Uterus (tissue), 3 donors: ENCODE measurements at regions not wholly inside any gene's neighbourhood (a gene's known extent, or its start where the extent isn't known, plus 50 kb on each side); places are given as distances from the start of the nearest gene placed in this dataset.
A peak's percentile ranks its signal among the peaks of the same experiment; 100 is the strongest.

Experiments
- DNase-seq, 2 donors: peaks; one replicate each; pipeline ENCODE4 v3.0.0-alpha.2; 2019 to 2020
- H3K27ac ChIP-seq, 2 donors: fragments of 200-600 bp; sonication (generic); 1 replicate in 1 of 2; 2 replicates in 1 of 2; pipeline ENCODE4 v1.5.1; 2016 to 2018
- H3K27me3 ChIP-seq, 2 donors: fragments of 200-600 bp; sonication (generic); one replicate each; pipeline ENCODE4 v1.5.1; 2018 to 2019; ENCODE audit warnings: control low read depth in 1 of 2
- H3K36me3 ChIP-seq, 2 donors: fragments of 200-600 bp; sonication (generic); one replicate each; pipeline ENCODE4 v1.5.1; 2019; ENCODE audit warnings: control low read depth in 1 of 2
- H3K4me1 ChIP-seq, 2 donors: fragments of 200-600 bp; sonication (generic); one replicate each; pipeline ENCODE4 v1.5.1; 2018 to 2019; ENCODE audit warnings: control low read depth in 1 of 2
- H3K4me3 ChIP-seq, 2 donors: fragments of 200-600 bp; sonication (generic); 1 replicate in 1 of 2; 2 replicates in 1 of 2; pipeline ENCODE4 v1.5.1; 2018 to 2019; ENCODE audit warnings: mild to moderate bottlenecking in 1 of 2
- H3K9me3 ChIP-seq, 2 donors: fragments of 200-600 bp; sonication (generic); one replicate each; pipeline ENCODE4 v1.5.1; 2019; ENCODE audit warnings: control low read depth in 1 of 2
- CTCF ChIP-seq, 4 experiments: fragments of 200-600 bp in 2 of 4; fragments of 450-650 bp in 2 of 4; sonication (generic) in 2 of 4; IDR thresholded peaks; one replicate each; pipeline ENCODE4 v1.5.1; 2016 to 2019; ENCODE audit warnings: antibody characterized with exemption in 4 of 4, mild to moderate bottlenecking in 2 of 4, moderate library complexity in 1 of 4
- POLR2A ChIP-seq, 2 donors: fragments of 450-650 bp; IDR thresholded peaks; one replicate each; pipeline ENCODE4 v1.6.1; 2016; ENCODE audit warnings: antibody characterized with exemption in 2 of 2, mild to moderate bottlenecking in 1 of 2, moderate library complexity in 1 of 2
- intact Hi-C: fragments of 100-400 bp; cut with DNase I; formaldehyde crosslinking; loops from one replicate; pipeline ENCODE4 v1.15.1; 2023; ENCODE audit warnings: low total_unique reads
- donor health status: DM: yes; HTN: yes; CAD: no.

GRCh38 chr10:79012567-79012966 is 56.2 kb upstream of the ZMIZ1 start:
- TF ChIP-seq POLR2A (IDR thresholded peaks at IDR 0.05) (no peak), CTCF (IDR thresholded peaks at IDR 0.05) (no peak)
- Histone ChIP-seq H3K27me3 (no peaks in the 10 kb centered on the region), H3K4me3 (no peak overlapping the region), H3K27ac (no peak overlapping the region), H3K4me1 (no peaks in the 10 kb centered on the region), H3K36me3 (no peaks in the 10 kb centered on the region), H3K9me3 (no peaks in the 10 kb centered on the region)
- no peak for DNase-seq
- intact Hi-C loops = no loop called here

- Histone ChIP-seq H3K4me3 (no peak overlapping the region), H3K4me1 (no peaks in the 10 kb centered on the region), H3K27ac (no peak overlapping the region), H3K27me3 (no peaks in the 10 kb centered on the region), H3K9me3 (no peaks in the 10 kb centered on the region), H3K36me3 (no peaks in the 10 kb centered on the region)
- intact Hi-C loops = no loop called here
- TF ChIP-seq POLR2A (IDR thresholded peaks at IDR 0.05) (no peak), CTCF (IDR thresholded peaks at IDR 0.05) (no peak)
- no peak for DNase-seq
Observed at GRCh38 chr10:79013406-79013987, 55.3 kb upstream of the ZMIZ1 start.

- H3K27ac ChIP-seq = no peak overlapping the region
- no peak for TF ChIP-seq POLR2A (IDR thresholded peaks at IDR 0.05)
- no peak for TF ChIP-seq CTCF (IDR thresholded peaks at IDR 0.05)
- no peak for DNase-seq
- intact Hi-C loops = no loop called here
- no peaks in the 10 kb centered on the region for H3K4me1 ChIP-seq
- no peaks in the 10 kb centered on the region for H3K27me3 ChIP-seq
- H3K36me3 ChIP-seq = no peaks in the 10 kb centered on the region
- H3K9me3 ChIP-seq = no peaks in the 10 kb centered on the region
- H3K4me3 ChIP-seq = no peak overlapping the region
Observed at GRCh38 chr10:79014796-79015195, 54.0 kb upstream of the ZMIZ1 start.

- DNase-seq = no peak
- H3K4me3 ChIP-seq = no peak overlapping the region
- intact Hi-C loops = no loop called here
- H3K27ac ChIP-seq = no peak overlapping the region
- TF ChIP-seq POLR2A (IDR thresholded peaks at IDR 0.05) = no peak
- no peak for TF ChIP-seq CTCF (IDR thresholded peaks at IDR 0.05)
- H3K4me1 ChIP-seq = no peaks in the 10 kb centered on the region
- no peaks in the 10 kb centered on the region for H3K27me3 ChIP-seq
- no peaks in the 10 kb centered on the region for H3K9me3 ChIP-seq
- H3K36me3 ChIP-seq = no peaks in the 10 kb centered on the region
Observed at GRCh38 chr10:79017882-79018520, 50.8 kb upstream of the ZMIZ1 start.

GRCh38 chr10:79018521-79019011 is 50.2 kb upstream of the ZMIZ1 start:
- Histone ChIP-seq H3K36me3 (no peaks in the 10 kb centered on the region), H3K4me1 (no peaks in the 10 kb centered on the region), H3K9me3 (no peaks in the 10 kb centered on the region), H3K4me3 (no peak overlapping the region), H3K27ac (peak overlapping the region in 1 of 2 donors; percentile 77), H3K27me3 (no peaks in the 10 kb centered on the region)
- DNase-seq = peak in 1 of 2 donors; percentile 17
- TF ChIP-seq POLR2A (IDR thresholded peaks at IDR 0.05) = no peak
- no peak for TF ChIP-seq CTCF (IDR thresholded peaks at IDR 0.05)
- intact Hi-C loops = no loop called here
